Urinary bladder (tissue), 3 donors: ENCODE measurements at regions not wholly inside any gene's neighbourhood (a gene's known extent, or its start where the extent isn't known, plus 50 kb on each side); places are given as distances from the start of the nearest gene placed in this dataset.

ENCODE experiments used
- DNase-seq: peaks from one replicate; pipeline ENCODE4 v3.0.0-alpha.2; 2015; ENCODE audit errors: extremely low spot score
- H3K27ac ChIP-seq: one replicate; pipeline ENCODE4 v1.5.1; 2013; ENCODE audit warnings: low read depth, mild to moderate bottlenecking, moderate library complexity
- H3K36me3 ChIP-seq: one replicate; pipeline ENCODE4 v1.6.1; 2013; ENCODE audit warnings: mild to moderate bottlenecking, moderate library complexity; ENCODE audit not compliant: insufficient read depth
- H3K4me1 ChIP-seq: one replicate; pipeline ENCODE4 v1.6.1; 2013; ENCODE audit warnings: mild to moderate bottlenecking, moderate library complexity; ENCODE audit not compliant: insufficient read depth
- H3K4me3 ChIP-seq: one replicate; pipeline ENCODE4 v1.5.1; 2013; ENCODE audit warnings: low read depth, low read length
- WGBS: extraction: QIAGEN DNeasy Blood & Tissue Kit; methylation state at CpG from one replicate; pipeline ENCODE4 v1.1.7; 2013; 5-methylcytosine and 5-hydroxymethylcytosine counted together
- donor health status: healthy with polysubstance abuse.
- donor health status: healthy.

DNA sequence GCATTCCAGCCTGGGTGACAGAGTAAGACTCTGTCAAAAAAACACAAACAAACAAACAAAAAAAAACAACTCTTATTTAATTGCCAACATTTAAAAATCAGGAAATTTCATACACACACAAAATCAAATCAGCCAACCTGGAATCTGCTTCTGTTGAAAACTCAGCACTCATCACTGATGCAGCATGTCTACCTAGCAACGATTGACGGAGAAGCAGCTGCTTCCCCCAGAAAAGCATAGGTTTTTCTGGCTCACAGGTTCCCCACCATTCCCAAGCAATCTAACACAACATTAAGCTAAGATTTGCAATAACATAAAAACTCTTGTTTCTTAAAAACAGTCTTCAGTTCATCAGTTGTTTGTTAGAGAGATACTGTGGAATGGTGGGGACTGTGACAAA is 143.6 kb downstream of the DHX15 start:
- no peak overlapping the region for H3K4me3 ChIP-seq
- no peak overlapping the region for H3K27ac ChIP-seq
- DNase-seq = no peak
- no peaks in the 10 kb centered on the region for H3K4me1 ChIP-seq
- 97% methylated on average over 2 of the region's 2 CpGs for WGBS
- H3K36me3 ChIP-seq = no peaks in the 10 kb centered on the region

DNA sequence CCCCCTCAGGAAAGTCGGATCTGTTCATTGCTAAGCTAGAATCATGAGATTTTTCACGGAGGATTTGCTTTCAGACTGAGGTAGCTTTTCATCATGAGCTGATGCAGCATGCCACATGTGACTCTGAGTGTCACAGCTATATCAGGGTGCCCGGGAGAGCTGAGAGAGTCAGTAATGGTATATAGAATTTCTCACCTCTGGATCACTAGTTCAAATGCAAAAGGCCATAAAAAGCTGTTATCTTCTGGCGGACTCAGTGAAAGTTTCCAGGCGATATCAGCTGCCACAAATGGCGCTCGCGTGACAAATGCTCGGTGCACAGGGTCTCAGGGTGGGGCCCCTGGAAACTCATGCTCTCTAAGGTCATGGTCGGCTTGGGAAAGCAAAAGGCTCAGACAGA is 150.1 kb downstream of the DHX15 start:
- H3K4me1 ChIP-seq = no peaks in the 10 kb centered on the region
- no peak overlapping the region for H3K4me3 ChIP-seq
- no peaks in the 10 kb centered on the region for H3K36me3 ChIP-seq
- 44% methylated on average over 10 of the region's 10 CpGs for WGBS
- DNase-seq = no peak
- no peak overlapping the region for H3K27ac ChIP-seq

DNA sequence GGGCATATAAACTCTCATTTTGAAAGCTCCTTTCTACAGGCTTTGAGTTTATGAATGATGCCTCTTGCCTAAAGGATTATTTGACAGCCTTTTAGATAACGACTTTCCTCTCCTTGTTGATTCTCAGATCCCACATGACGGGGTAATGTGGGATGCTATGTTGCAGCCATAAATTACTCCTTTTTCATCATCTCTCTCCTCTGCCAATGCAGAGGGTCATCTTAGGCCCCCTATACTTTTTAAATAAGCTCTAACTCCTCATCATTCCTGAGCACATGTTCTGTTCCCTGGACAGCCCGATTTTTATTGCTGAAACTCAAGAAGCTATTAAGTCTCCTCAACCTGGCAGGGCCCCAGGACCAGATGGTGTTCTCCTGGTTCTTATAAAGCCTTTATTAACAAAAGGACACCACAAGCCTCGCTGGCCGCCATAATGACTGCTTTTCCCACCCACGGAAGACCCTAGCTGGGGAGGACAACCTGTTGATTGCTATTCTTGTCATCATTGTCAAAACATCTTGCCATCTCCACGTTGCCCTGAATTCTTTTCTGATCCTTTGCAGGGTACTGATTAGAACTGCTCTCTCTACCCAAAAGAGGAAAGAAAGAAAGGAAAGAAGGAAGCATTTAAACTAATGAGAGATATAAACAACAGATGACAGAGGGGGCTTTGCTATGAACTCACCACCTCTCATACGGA is 150.7 kb downstream of the DHX15 start:
- 28% methylated on average over 8 of the region's 8 CpGs for WGBS
- peak; percentile 18 for DNase-seq

DNA sequence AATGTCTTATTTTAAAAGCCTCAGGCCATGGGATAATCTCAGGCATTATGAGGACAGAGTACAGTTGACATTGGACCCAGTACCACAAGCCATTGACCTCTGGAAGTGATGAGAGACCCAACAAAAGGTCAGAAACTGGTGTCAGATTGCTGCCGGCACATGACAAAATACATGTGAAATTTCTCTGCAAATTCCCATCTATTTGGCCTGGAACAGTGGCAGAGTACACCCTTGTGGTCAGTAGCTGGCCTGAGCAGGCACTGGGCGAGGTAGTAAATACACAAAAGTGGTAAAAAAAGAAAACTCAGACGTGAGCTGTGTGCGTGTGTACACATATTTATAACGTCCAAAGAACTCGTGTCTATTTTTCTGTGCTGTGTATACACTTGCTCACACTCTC is 155.5 kb downstream of the DHX15 start:
- Histone ChIP-seq H3K27ac (no peak overlapping the region), H3K36me3 (no peaks in the 10 kb centered on the region), H3K4me1 (no peaks in the 10 kb centered on the region), H3K4me3 (no peak overlapping the region)
- no peak for DNase-seq
- whole genome bisulfite sequencing = 71% methylated on average over 6 of the region's 6 CpGs

More for the DNA sequence above, 150.7 kb downstream of the DHX15 start:
- Histone ChIP-seq H3K4me3 (no peak overlapping the region), H3K27ac (no peak overlapping the region), H3K36me3 (no peaks in the 10 kb centered on the region), H3K4me1 (no peaks in the 10 kb centered on the region)

DNA sequence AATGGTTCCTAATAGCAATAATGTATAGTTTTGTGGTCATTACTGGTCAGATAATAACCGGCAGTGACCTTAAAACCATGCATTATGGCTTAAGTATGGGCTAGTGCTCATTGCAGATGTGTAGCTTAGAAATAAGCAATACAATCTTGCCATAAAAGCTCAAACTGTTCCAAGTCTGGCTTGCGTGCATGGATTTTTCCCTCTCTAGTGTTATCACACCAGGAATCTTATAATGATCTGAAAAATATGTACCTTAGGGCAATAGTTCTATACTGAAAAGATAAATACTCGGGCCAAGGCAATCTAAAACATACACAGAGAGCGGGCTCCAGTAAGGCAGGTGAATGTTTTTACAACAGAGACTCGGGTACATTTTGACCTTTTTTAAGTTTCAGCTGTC is 157.8 kb downstream of the DHX15 start:
- Histone ChIP-seq H3K36me3 (no peaks in the 10 kb centered on the region), H3K4me3 (no peak overlapping the region), H3K27ac (no peak overlapping the region), H3K4me1 (no peaks in the 10 kb centered on the region)
- no peak for DNase-seq
- WGBS = 76% methylated on average over 5 of the region's 5 CpGs

DNA sequence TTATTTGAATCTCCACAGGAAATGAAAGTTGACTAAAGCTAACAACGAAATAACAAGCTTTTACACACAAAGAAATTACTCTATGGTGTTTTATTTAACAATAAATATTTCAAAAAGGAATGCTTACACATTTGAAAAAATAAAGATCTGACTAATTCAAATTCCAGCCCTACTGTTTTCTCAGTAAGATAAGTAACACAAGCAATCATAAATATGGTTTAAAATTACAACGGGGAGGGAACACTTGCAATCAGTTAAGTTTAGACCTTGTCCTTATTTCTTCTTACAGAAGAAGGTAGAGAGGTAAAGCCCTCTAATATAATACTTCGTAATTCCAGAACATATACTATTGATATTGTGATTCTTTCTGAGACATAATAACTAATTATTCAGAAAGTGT is 158.5 kb downstream of the DHX15 start:
- 57% methylated on average over 3 of the region's 3 CpGs for WGBS
- H3K4me3 ChIP-seq = no peak overlapping the region
- DNase-seq = no peak
- no peaks in the 10 kb centered on the region for H3K36me3 ChIP-seq
- no peak overlapping the region for H3K27ac ChIP-seq
- no peaks in the 10 kb centered on the region for H3K4me1 ChIP-seq

DNA sequence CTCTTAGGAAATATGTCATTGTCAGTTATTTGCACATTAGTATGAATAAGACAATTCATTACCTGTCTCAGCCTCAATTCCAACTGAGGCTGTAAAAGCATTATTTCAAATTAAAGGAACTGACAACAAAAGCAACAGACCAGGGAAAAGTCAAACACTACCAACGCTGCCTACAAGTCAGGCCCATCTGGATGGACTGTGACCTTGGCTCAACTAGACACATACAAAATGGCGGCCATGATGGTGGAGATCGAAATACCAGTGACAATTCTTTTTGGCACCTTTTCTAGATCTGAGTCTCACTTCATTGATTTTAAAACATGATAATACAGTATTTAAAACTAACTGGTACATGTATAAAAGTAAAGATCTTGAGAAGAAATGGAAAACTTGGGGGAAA is 160.7 kb downstream of the DHX15 start:
- H3K27ac ChIP-seq = no peak overlapping the region
- H3K36me3 ChIP-seq = no peaks in the 10 kb centered on the region
- 96% methylated on average over 3 of the region's 3 CpGs for WGBS
- no peak for DNase-seq
- H3K4me1 ChIP-seq = no peaks in the 10 kb centered on the region
- H3K4me3 ChIP-seq = no peak overlapping the region

DNA sequence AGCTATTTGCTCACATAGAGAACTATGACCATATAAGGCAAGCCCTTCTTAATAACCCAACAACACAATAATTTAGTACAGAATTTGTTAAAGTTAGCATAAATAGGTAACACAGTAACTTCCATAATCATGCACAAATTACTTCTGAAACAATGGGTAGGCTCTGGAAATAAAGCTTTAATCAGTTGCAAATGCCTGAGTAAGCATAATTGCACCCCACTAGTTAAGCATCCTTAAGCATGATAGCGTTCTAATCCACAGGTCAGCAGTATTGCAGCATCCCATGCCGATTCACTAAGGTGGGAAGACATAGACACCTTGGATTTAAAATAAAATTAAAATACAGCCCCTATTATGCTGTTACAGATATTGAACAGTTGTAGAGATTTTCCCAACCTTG is 161.7 kb downstream of the DHX15 start:
- 92% methylated on average over 2 of the region's 2 CpGs for WGBS
- no peak overlapping the region for H3K27ac ChIP-seq
- no peaks in the 10 kb centered on the region for H3K36me3 ChIP-seq
- no peaks in the 10 kb centered on the region for H3K4me1 ChIP-seq
- no peak overlapping the region for H3K4me3 ChIP-seq
- DNase-seq = no peak

DNA sequence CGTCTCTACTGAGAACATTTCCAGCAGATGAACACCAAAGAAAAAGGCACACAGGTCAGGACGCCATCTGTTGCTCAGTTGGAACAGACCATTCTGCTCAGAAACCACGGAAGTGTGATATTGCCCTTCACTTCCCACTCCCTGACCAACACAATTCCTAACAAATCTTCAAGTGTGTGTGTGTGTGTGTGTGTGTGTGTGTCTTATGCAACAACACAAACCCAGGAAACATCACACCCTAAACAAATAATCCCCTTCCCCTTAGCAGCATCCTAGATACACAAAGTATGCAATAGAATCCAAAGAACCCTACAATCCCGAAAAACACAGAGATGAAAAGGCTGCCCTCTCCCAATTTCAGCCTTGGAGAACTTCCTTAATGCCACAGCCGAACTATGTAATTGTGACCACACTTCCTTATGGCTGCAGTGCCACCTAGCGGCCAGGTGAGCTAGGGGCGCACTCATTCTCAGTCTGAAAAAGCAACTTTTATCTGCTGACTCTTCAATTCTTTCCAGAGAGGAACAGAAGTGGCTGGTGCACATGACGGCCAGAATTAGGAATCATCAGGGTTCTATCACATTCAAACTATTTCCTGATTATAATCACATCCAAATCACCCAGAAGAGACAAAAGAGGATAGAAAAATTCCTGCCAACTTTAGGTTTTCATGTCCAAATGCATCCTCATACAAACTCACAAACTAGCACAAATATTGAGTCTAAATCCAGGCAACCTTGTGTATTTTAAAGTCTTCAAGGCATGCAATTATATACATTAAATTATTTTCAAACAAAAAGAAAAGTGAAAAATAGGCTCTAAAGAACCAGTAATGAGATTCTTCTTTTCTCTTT is 164.9 kb downstream of the DHX15 start:
- H3K36me3 ChIP-seq = no peaks in the 10 kb centered on the region
- H3K4me3 ChIP-seq = no peak overlapping the region
- no peak overlapping the region for H3K27ac ChIP-seq
- DNase-seq = peak; percentile 53
- WGBS = 16% methylated on average over 8 of the region's 8 CpGs
- H3K4me1 ChIP-seq = no peaks in the 10 kb centered on the region

DNA sequence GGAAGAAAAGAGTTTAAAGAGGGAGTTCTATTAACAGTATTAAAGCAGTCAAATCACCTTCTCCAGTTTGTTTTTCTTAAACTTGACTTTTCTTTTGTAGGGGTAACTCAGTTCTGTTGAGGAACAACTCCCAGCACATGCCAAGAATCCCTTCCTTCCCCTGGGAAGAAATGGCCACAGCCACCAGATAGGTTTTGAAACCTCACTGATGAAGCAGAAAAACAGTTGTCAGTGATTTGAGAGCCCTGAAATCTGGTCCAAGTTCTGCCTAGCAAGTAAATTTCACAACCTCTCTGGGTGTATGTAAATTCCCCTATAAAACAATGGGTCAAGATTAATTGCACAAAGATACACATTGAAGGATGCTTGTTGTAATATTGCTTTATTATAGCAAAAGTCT is 167.1 kb downstream of the DHX15 start:
- DNase-seq = no peak
- Histone ChIP-seq H3K4me1 (no peaks in the 10 kb centered on the region), H3K36me3 (no peaks in the 10 kb centered on the region), H3K4me3 (no peak overlapping the region), H3K27ac (no peak overlapping the region)

DNA sequence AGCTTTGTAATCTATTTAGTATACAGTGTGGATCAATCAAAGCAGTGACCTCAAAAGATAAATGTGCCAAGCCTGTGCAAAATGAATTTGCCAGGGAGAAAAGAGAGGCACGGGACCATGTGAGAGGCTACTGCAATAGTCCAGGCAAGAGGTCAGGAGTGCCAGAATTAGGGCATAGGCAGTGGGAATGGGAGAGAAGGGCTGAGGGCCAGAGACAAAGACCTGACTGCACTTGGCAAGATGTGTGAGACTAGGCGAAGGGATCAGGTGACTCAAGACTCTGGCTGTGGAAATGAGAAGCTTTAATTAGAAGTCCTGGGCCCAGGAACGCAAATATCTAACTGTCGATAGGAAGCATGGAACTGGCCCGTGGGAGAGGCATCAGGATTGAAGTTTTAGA is 168.1 kb downstream of the DHX15 start:
- H3K4me3 ChIP-seq = no peak overlapping the region
- WGBS = 95% methylated on average over 5 of the region's 5 CpGs
- no peaks in the 10 kb centered on the region for H3K4me1 ChIP-seq
- no peaks in the 10 kb centered on the region for H3K36me3 ChIP-seq
- DNase-seq = no peak
- no peak overlapping the region for H3K27ac ChIP-seq

DNA sequence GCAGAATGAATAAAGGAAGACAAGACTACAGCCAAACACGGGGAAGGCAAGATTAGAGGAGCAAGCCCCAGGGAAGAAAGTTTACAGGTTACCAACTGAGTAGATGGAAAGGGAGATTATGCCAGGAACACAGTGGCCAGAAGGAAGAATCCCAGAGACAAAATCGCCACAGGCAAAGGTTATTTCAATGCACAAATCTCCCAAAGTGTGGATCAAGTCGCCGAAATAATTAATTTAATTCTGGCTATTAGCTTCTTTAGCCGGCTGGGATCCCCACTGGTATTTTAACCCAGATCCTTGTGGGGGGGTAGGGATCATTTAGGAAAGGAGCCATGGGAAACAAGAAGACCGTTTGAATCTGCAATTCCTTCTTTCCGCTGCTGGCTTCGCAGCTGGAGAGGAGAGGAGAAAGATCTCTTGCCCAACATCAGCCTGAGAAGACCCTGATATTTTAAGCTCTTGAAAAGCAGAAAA is 171.0 kb downstream of the DHX15 start:
- no peaks in the 10 kb centered on the region for H3K36me3 ChIP-seq
- 46% methylated on average over 8 of the region's 8 CpGs for WGBS
- DNase-seq = no peak
- no peaks in the 10 kb centered on the region for H3K4me1 ChIP-seq
- no peak overlapping the region for H3K27ac ChIP-seq
- no peak overlapping the region for H3K4me3 ChIP-seq

DNA sequence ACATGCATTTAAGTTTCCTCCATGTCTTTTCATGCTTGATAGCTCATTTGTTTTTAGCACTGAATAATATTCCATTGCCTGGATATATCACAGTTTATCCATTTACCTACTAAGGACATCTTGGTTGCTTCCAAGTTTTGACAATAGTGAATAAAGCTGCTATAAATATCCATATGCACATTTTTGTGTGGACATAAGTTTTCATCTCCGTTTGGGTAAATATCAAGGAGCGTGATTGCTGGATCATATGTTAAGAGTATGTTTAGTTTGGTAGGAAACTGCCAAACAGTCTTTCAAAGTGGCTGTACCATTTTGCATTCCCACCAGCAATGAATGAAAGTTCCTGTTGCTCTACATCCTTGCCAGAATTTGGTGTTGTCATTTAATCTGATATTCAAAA is 172.5 kb downstream of the DHX15 start:
- no peaks in the 10 kb centered on the region for H3K36me3 ChIP-seq
- H3K4me1 ChIP-seq = no peaks in the 10 kb centered on the region
- H3K27ac ChIP-seq = no peak overlapping the region
- H3K4me3 ChIP-seq = no peak overlapping the region
- 85% methylated on average over 2 of the region's 2 CpGs for WGBS
- no peak for DNase-seq

DNA sequence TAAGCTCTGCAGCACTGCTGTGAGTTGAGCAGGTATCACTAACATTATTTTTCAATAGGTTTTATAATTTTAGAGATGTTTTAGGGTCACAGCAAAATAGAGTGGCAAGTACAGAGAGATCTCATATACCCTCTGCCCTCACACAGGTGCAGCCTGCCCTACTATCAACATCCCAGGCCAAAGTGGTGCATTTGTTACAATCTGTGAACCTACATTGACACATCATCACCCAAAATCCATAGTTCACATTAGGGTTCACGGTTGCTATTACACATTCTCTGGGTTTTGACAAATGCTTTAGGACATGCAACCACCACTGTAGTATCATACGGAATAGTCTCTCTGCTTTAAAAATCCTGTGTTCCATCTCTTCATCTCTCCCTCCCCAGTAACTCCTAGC is 173.1 kb downstream of the DHX15 start:
- DNase-seq = no peak
- Histone ChIP-seq H3K36me3 (no peaks in the 10 kb centered on the region), H3K4me3 (no peak overlapping the region), H3K4me1 (no peaks in the 10 kb centered on the region), H3K27ac (no peak overlapping the region)
- 88% methylated on average over 2 of the region's 2 CpGs for WGBS
